Cerebellar nuclear complex (tissue), 1 donor: ENCODE measurements at regions not wholly inside any gene's neighbourhood (a gene's known extent, or its start where the extent isn't known, plus 50 kb on each side); places are given as distances from the start of the nearest gene placed in this dataset.

Source experiments
- DNase-seq, 2 experiments: peaks; one replicate each; lab custom pipeline; 2025; lab: John Stamatoyannopoulos, UW

GRCh38 chr16:47970291-47970931 is 185.4 kb downstream of the ABCC12 start:
- DNase-seq: no peak

GRCh38 chr16:47967374-47967773 is 188.4 kb downstream of the ABCC12 start:
- DNase-seq: no peak

DNA sequence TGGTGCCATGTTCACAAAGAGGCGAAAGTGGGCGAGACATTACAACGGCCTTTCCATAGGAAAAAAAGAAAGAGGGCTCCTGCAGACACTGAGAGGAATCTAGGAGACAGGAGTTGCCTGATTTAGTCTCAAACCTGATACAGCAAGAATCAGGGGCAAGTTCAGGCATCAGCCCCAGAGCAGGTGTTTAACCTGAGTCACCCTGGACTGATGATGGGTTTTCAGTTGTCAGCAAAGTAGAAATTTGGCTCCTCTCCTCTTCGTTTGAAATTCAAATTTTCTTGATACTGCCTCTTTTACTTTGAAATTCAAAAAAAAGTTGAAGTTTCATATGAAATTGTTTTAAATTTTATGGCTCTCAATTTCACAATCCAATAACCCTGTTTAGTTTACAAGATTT is 189.5 kb downstream of the ABCC12 start:
- no peak for DNase-seq

- no peak for DNase-seq
Observed at GRCh38 chr16:47965439-47965838, 190.4 kb downstream of the ABCC12 start.

DNA sequence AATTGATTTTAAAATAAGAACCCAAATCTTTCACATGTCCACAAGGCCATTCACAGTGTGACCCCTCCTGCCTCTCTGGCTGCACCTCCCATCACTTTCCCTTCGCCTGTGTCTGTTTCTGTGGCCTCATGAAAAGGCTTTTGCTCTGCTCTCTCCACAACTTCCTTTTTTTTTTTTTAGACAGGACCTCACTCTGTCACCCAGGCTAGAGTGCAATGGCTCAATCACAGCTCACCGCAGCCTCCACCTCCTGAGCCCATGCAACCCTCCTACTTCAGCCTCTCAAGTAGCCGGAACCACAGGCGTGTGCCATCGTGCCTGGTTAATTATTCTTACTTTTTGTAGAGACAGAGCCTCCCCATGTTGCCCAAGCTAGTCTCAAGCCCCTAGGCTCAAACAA is 197.1 kb downstream of the ABCC12 start:
- no peak for DNase-seq

DNA sequence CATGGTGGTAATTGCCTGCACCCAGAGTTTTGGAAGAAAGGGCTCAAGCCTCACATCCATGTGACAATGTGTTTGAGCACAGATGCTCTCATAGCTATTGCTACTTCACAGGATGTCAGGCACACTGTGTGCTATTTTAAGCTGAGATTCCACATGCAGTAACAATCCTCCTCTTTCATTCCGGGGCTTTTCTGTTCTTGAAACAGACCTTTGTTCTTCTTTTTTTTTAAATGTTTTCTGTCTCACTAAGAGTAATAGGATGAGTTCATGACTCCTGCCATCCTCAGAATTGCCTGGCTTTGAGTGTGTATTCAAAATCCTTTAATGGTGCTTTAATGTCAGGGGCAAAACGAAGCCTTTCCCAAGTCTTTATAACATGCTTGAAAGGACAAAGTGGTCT is 198.9 kb downstream of the ABCC12 start:
- no peak for DNase-seq

DNA sequence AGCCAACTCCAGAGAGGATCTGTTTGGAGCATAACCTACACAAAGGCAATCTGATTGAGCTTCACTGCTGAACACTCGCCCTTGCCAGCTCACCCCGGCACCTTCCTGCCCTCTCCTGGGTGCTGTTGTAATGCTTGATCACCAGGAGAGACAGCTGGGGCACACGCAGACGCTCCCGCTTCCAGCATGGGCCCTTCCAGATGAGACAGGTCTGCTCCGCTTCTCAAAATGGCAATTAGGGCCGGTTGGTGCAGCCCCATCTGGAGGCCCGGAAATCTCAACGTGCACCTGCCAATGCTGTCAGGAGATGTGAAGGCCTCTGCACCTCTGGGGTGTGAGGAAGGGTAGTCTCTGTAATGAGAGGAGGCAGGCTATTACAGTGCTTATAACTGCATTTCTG is 206.1 kb downstream of the ABCC12 start:
- no peak for DNase-seq

- DNase-seq: no peak
Observed at GRCh38 chr16:47949276-47949675, 206.5 kb downstream of the ABCC12 start.

GRCh38 chr16:47947723-47948122 is 208.1 kb downstream of the ABCC12 start:
- DNase-seq: no peak

GRCh38 chr16:47946092-47946491 is 209.7 kb downstream of the ABCC12 start:
- no peak for DNase-seq

- no peak for DNase-seq
Observed at GRCh38 chr16:47944589-47944988, 211.2 kb downstream of the ABCC12 start.

DNA sequence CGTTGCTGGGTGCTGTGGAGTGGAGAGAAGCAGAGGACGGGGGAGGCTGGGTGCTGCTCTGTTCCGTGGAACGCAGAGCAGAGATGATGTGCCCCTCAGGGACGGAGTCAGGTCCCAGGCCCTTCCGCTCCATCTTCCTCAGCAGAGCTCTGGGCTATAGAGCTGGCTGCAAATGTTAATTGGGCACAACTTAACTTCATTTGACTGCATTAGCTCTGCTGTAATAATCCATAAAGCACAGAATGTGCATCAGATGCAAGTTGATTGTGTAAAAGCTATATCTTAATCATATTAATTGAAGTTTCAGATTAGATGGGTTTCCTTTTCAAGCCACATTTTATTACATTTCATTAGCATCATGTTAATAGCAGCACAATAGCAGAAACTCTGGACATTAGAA is 212.6 kb downstream of the ABCC12 start:
- DNase-seq: no peak

DNA sequence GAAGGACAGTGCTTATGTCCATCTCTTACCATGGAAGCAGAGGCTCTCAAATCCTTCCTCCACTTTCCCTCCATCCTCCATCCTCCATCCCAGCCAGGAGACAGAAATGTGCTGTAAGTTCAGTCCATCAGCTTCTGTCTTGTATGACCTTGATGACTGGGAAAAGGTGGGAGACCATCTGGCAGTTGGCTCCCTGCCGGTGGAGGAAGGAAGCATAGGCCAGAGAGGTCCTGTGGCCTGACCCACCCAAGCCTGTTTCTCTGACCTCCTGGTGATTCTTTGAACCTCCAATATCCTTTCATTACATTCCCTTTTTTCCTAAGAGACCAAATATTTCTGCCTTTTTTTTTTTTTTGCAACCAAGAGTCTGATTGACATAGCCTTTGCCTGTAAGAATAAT is 215.3 kb downstream of the ABCC12 start:
- no peak for DNase-seq

GRCh38 chr16:47939680-47940079 is 216.1 kb downstream of the ABCC12 start:
- DNase-seq: no peak

GRCh38 chr16:47938272-47938671 is 217.5 kb downstream of the ABCC12 start:
- DNase-seq: no peak

DNA sequence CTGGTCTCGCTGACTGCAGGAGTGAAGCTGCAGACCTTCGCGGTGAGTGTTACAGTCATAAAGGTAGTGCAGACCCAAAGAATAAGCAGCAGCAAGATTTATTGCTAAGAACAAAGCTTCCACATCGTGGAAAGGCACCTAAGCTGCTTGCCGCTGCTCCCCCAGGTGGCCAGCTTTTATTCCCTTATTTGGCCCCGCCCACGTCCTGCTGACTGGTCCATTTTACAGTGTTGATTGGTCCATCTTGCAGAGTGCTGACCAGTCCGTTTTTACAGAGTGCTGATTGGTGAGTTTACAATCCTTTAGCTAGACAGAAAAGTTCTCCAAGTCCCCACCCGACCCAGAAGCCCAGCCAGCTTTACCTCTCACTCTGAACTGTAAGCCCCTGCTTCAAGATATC is 227.8 kb downstream of the ABCC12 start:
- no peak for DNase-seq

DNA sequence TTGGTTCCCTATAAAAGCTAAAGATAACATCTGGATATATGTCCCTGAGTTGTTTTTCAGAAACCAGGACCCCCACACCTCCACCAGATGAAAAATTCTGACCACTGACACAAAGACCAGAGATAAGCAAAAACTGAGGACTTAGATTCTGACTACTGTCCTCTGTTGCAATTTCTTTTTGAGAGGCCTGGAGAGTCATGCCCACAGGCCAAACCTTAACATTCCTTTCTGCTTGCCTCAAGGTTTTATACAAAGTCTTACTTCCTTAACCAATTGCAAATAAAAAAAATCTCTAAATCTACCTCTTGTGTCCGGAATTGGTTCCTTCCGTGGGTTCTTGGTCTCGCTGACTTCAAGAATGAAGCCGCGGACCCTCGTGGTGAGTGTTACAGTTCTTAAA is 228.5 kb downstream of the ABCC12 start:
- no peak for DNase-seq

- no peak for DNase-seq
Observed at GRCh38 chr16:47925811-47926460, 229.9 kb downstream of the ABCC12 start.

- peak; percentile 53 to 78 for DNase-seq
Observed at GRCh38 chr16:47924950-47925349, 230.8 kb downstream of the ABCC12 start.

- no peak for DNase-seq
Observed at GRCh38 chr16:47921535-47921934, 234.3 kb downstream of the ABCC12 start.

GRCh38 chr16:47920709-47921108 is 235.1 kb downstream of the ABCC12 start:
- DNase-seq: no peak

- DNase-seq: no peak
Observed at GRCh38 chr16:47917118-47917517, 238.7 kb downstream of the ABCC12 start.

- no peak for DNase-seq
Observed at GRCh38 chr16:47916266-47916665, 239.5 kb downstream of the ABCC12 start.

DNA sequence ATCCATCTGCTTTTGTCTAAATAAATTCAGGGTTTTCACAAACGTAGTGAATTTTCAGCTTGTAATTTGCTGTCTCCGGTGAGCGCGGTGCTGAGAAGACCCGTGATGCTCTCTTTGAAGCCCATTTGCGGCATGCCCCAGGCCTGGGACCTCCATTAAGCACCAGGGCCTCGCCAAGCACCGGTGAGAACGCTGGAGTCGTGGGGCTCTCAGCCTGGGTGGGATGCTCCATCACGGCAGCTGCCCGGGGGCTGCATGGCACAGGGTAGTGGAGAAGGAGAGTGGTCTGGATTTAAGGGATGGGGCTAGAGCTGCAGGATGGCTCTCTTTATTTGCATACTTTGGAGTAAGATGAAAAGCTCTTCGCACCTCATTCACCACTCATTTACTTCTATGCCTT is 248.7 kb downstream of the ABCC12 start:
- DNase-seq: no peak
